Activated CD4-positive, alpha-beta T cell treated with anti-CD3 and anti-CD28 coated beads, Interleukin-2, Interleukin-6, amounts not matched to agents 100 ng/mL and 50 ng/mL, durations not matched to agents 16 hours and 8 hours (primary cell): ENCODE measurements at regions not wholly inside any gene's neighbourhood (a gene's known extent, or its start where the extent isn't known, plus 50 kb on each side); places are given as distances from the start of the nearest gene placed in this dataset.
"Not testable (repeated sequence)": the region's sequence is repeated elsewhere in the genome, so short reads cannot be mapped to it uniquely, and the experiment has no call there.

Experiments used
- DNase-seq: peaks from one replicate; pipeline ENCODE4 v3.0.0-alpha.2; 2020

DNA sequence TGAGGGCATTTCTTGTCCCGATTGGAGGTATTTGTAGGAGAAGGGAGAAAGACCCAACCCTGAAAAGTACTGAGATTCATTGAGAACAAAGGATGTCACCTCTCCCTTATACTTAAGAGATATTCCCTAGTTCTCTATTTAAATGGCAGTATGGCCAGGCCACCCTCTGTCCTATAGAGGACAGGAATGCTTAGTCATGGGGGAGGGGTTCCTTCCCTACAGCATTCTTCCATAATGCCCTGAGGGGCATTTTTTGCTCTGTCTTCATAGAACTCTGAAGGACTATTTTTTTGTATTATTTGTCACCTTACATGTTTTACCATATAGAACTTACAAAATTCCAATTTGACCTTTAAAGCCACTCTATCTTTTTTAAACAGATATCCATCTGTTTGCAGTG is 176.3 kb downstream of the TMEM161B start:
- no peak for DNase-seq

DNA sequence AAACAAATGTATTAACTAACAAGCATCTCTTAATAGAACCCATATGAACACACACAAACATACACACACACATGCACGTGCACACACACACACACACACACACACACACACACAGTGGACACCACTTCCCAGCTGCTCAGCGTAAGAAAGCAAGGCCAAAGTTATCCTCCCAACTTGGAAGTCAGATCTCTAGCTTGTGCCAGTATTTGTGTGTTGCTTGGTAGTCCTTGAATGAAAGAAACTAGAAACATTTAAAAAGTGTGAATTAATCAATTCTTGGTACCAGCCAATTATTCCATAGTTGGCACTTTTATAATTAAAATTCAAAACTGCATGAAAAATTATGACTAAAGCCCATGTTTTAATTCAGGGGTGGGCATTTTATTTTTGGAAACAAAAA is 178.1 kb downstream of the TMEM161B start:
- DNase-seq: no peak

DNA sequence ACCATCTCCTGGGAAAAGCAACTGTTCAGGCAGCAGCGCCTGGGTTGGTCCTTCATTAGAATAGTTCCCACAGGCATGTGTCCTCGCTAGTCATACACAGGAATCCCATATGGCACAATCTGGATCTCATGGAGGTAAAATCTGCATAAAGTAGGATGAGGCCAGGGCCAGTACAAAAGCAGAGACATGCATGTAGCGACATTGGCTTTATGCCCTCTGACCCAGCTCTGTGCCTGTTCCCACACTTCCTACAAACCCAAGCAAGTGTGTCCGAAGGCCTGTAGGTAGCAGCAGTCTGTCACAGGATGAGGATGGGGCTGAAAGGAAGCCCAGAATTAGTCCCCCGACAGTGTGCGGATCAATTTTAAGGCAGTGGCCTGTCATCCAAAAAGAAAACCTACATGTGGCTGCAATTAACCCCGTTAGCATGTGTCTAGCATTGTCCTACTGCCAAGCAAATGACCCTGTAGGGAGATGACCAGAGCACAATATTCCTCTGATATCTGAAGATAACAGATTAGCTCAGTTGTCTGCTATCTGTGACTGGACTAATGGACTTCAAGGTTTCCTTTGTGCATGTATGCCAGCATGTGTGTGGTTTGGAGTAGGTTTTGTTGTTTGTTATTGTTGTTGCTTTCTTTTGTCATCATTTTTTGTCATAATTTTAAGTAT is 178.8 kb downstream of the TMEM161B start:
- no peak for DNase-seq

DNA sequence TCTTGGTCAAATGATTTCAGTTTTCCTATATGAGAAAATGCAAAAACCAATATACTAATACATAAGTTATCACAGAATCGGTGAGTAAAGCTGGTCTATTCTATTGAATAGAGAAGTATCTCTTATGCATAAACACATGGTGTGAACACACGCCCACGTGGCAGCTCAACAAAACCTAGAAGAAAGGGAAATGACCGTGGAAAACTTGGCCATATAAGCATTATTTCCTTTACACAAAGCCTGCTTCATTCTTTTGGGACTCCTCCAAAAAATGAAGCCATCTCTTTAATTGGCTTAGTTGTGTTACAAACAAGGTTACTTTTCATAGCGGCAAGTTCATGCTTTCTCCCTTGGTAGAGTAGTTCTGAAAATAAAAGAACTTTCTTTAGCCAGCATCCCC is 183.2 kb downstream of the TMEM161B start:
- DNase-seq: no peak

DNA sequence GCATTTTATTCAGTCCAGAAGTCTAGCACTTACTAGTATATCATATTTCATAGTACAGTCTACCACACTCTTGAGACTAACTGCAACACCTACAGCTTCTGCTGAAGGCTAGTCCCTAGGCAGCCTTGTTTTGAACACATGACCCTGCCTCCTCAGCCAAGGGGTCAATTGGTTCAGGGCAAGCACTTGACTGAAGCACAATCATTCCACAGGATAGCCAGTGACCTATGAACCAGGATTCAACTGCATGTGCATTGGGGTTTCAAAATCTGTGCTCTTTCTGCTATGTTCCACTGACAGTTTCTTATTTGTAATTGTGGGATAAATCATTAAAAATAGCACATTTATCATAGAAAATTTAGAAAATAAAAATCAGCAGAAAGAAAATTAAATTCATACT is 186.8 kb downstream of the TMEM161B start:
- DNase-seq: no peak

DNA sequence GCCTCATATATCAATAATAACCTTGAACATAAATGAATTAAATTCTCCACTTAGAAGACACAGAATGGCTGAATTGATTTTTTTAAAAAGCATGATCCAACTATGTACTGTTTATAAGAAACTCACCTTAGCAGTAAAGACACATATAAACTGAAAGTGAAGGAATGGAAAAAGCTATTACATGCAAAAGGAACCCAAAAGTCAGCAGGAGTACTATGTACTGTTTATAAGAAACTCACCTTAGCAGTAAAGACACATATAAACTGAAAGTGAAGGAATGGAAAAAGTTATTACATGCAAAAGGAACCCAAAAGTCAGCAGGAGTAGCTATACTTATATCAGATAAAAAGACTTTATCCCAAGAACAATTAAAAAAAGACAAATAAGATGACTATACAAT is 204.8 kb downstream of the TMEM161B start:
- DNase-seq: no peak

DNA sequence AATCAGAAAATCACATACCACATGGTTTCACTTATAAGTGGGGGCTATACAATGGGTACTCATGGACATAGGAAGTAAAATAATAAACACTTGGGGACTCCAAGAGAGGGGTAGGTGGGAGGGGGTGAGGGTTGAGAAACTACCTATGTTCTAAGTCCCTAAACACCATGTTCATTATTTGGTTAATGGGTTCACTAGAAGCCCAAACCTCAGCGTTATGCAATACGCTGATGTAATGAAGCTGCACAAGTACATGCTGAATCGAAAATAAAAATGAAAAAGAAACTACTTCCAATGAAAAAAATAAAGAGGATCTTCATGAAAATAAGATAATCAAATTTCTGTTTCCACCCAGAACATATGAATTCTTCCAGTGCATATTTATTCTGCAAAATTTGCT is 208.5 kb downstream of the TMEM161B start:
- no peak for DNase-seq

DNA sequence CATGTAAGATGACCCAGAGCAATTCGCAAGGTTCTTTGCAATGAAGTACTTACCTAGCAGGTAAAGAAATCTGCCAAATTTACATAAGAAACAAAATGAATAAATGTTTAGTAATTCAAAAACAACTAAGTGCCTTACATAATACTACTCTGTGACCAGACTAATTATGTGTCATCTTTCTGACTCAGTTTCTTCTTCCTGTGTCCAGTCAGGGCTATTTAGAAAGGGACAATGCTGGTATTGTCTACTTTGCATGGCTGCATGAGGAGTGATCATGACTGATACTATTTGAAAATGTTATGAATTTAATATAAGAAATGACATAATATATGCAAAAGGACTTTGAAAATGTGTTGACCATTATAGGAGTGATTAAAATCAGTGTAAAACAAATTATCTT is 210.0 kb downstream of the TMEM161B start:
- no peak for DNase-seq

DNA sequence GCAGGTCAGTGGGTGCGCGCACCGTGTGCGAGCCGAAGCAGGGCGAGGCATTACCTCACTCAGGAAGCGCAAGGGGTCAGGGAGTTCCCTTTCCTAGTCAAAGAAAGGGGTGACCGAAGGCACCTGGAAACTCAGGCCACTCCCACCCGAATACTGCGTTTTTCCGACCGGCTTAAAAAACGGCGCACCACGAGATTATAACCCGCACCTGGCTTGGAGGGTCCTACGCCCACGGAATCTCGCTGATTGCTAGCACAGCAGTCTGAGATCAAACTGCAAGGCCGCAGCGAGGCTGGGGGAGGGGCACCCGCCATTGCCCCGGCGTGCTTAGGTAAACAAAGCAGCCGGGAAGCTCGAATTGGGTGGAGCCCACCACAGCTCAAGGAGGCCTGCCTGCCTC is 216.2 kb downstream of the TMEM161B start:
- not testable (repeated sequence) for DNase-seq

DNA sequence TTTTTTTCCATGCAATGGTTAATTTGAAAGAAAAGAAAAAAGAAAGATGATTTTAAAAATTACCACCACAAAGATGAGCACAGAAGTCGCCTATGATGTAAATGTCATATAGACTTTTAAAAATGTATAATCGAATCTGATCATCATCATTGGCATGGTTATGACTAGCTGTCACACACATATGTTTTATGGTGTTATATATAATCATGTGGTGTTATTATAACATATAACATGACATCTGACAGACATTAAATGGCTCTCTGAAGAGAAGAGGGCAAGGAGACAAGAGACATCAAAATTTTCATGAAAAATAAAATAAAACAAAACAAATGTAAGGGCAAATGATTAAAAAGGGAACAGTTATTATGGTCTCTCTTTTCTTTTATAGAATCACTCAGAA is 217.5 kb downstream of the TMEM161B start:
- DNase-seq: no peak

DNA sequence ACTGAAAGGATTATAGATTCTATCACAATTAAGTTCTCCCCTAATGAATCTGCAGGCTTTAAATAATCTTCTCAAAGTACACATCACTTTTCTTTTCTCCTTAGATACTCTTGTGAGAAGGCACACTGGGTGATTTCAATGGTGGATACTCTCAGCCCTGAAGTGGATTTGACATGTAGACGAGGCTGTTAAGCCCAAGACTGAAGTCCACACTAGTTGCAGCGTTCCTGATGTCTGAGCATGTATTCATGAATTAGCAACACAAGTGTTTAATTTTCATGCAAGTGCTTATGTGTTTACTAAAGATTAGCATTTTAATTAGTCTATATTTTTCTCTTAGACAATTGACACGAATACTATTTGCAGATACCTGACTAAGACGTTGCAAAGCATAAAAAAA is 218.9 kb downstream of the TMEM161B start:
- no peak for DNase-seq

DNA sequence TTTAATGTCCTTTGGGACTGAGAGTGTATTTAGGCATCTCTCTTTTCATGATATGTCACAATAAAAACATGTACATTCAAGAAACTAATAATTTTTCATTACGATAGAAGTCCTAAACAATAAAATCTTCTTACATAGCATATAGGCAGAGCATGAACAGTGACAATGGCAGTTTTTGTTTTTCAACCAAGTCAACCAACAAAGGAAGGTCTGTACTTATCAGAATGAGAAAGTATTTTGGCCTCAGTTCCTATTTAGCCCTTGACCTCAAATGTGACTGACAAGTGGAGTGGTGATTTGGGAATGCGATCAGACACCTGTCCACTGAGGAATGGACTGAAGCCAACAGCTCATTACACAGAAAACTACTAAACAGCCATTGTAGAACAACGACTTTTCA is 219.5 kb downstream of the TMEM161B start:
- DNase-seq: no peak

DNA sequence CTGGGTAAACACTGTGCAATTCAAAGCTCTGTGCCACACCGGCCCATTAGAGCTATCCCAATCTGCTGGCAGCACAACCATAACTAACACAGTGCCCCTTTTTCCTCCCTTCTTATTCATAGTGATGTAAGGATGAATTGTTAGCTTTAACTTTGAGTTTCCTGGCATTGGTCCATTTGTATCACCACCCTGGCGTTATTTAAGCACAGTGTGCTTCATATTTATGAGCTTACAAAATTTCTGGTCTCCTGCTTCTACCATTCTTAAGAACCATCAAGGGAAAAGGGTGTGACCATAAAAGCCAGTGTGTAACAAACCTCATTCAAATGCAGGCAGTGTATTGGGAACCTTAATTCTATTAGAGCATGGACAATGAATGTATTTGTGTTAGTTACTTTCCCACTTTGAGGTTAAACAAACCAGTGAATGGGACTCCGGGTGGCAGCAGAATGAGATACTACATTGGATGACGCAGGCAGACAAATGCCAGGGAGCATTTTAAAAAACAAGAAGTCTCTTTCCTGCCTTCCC is 222.6 kb downstream of the TMEM161B start:
- no peak for DNase-seq

DNA sequence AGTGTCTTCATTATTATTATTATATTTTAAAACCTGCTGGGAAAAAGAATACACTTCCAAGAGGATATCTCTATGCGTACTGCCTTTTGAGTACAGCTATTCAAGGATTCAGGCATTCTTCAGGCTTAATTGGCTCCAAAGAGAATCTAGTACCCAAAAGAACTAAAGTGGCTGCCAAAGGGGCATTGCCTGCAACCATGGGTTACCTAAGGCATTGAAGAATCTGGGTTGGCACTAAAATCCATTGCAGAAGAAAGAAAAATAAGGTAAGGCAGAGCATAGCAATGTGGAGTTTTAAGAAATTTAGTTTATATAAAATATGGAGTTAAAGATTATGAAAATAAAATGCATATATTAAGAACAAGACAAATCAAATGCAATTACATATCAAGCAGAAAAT is 223.5 kb downstream of the TMEM161B start:
- no peak for DNase-seq

DNA sequence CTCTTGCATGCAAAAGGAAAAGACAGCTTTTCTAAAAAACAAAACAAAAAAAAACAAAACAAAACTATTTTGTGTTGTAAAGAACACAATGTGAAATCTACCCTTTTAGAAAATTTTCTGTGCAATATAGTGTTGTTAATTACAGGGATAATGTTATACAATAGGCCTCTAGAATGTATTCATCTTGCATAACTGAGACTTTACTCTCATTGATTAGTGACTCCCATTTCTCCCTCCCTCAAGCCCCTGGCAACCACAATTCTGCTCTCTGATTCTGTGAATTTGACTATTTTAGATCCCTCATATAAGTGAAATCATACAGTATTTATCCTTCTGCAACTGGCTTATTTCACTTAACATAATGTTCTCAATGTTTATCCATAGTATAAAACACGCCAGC is 234.1 kb downstream of the TMEM161B start:
- no peak for DNase-seq

DNA sequence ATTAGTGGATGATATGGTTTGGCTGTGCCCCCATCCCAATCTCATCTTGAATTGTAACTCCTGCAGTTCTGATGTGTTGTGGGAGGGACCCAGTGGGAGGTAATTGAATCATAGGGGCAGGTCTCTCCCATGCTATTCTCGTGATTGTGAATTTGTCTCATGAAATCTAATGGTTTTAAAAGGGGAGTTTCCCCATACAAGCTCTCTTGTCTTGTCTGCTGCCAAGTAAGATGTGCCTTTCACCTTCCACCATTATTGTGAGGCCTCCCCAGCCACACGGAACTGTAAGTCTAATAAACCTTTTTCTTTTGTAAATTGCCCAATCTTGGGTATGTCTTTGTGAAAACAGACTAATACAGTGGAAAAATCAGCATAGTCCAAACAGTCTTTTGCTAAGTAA is 235.5 kb downstream of the TMEM161B start:
- DNase-seq: no peak

DNA sequence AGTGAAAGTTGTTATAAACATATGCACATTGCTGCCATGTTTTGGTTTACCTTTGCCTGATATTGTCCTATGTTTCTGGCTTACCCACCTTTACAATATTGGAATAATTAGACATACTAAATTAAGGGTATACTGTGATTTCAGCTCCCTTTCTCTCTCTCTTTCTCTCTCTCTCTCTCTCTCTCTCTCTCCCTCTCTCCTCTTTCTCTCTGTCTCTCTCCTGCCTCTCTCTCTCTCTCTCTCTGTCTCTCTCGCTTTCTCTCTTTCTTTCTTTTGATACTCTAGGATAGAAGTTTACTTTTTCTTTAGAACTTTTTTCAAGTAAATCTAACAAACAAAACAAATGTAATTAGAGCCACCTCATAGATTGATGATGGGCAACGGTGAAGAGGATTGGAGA is 239.6 kb downstream of the TMEM161B start:
- no peak for DNase-seq

DNA sequence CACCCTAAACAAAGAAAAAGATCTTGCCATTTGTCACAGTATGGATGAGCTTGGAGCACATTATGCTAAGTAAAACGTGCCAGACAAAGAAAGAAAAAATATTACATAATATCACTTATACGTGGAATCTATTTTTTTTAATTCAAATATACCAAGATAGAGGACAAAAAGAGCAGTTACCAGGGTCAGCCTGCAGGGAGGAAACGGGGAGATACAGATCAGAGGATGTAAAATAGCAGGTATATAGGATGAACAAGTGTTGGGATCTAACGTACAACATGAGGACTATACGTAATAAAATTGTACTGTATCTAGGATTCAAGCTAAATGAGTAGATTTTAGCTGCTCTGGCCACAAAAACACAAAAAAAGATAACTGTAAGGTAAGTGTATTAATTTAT is 247.5 kb downstream of the TMEM161B start:
- DNase-seq: no peak

DNA sequence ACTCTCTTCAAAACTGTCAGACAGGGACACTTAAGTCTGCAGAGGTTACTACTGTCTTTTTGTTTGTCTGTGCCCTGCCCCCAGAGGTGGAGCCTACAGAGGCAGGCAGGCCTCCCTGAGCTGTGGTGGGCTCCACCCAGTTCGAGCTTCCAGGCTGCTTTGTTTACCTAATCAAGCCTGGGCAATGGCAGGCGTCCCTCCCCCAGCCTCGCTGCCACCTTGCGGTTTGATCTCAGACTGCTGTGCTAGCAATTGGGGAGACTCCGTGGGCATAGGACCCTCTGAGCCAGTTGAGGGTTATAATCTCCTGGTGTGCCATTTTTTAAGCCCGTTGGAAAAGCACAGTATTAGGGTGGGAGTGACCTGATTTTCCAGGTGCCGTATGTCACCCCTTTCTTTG is 253.7 kb downstream of the TMEM161B start:
- not testable (repeated sequence) for DNase-seq

DNA sequence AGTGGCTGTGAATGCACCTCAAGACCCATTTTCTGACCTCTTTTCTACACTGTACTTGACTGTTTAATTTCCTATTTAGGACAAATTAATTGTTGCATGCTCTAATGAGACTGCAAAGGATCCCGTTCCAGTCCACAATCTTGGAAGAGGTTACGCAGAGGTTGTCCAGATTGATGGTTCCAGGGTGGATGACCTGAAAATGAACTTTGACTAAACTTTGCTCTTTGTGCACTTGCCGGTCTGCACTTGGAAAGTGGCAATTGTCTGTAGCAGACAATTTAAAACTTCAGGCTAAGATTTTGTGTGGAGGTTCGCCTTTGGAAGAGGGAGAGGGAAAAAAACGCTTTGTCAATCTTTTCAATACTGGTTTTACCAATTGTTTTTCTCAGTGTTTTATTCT is 267.8 kb downstream of the TMEM161B start:
- DNase-seq: no peak

DNA sequence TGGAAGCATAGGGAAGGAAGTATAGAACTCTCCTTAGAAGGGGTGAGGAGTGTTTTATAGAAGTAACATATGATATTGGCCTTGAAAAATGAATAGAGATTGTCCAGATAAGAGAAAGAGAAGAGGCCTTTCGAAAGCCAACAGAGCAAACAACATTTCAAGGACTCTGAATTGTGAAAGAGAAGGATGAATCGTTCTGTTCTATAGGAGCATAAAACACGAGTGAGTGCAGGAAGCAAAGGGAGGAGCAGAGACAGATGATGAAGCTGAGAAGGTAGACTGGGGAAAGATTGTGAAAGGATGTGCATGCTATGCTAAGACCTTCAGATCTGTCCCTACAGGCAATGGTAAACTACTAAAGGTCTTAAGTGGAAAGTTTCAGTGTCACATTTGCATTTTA is 271.0 kb downstream of the TMEM161B start:
- DNase-seq: no peak

DNA sequence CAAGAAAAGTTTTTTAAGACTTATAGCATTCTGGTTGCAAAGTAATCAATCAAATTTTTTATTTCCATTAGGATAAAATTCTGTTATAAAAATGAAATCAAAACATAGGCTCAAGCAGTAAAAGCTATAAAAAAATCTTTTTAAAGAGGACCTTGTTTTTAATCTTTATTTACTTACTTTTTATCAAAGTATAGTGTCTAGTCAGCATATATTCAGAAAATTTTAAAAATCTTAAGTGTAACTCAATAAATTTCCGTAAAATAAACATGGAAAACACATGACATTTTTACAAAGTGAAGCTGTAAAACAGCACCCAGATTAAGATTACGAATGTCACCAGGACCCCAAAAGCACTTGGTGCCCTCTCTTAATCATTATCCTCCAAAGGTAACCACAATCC is 302.4 kb downstream of the TMEM161B start:
- no peak for DNase-seq

DNA sequence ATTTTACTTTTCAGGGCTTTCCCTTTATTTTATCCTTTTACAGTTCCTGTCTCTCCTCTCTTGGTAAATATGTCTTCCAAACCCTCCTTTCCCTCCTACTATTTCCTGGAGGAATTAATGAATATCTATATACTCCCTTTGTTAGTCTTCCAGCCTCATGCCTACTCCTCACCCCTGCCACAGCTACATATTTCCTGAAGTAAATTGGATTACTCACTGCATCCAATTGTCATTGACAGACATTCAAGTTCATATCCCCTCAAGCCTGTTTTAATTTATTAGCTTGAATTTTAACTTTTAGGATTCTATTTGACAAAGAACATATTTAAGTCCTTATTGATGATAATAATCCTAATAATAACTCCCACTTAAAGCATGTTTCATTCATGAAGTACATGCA is 314.5 kb downstream of the TMEM161B start:
- DNase-seq: no peak

DNA sequence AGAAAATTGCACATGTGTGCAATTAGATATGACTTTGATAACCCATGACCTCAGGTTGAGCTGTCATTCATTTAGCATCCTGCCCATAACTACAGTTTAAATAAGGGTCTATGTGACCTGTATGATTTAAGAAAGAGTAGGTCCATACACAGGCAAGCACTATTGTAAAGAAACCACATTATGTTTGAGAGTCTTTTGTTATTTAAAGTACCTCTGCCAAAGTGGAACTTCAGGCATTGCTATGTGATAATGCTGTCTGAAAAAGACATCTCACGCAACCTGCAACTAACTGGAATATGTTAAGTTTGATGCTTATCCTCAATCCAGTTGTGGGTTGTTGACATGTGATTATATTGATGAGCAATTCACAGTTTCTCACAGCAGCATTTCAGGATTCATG is 317.0 kb downstream of the TMEM161B start:
- DNase-seq: no peak
